ENCODE measurements at regions not wholly inside any gene's neighbourhood (a gene's known extent, or its start where the extent isn't known, plus 50 kb on each side); places are given as distances from the start of the nearest gene placed in this dataset.

GRCh38 chr4:41423117-41423516 lies 114.8 kb upstream of the LIMCH1 start:
- TF ChIP-seq CTCF (IDR thresholded peaks at IDR 0.05; ENCODE audit: low read depth, low read length, missing input control) (no peak), TAF1 (conservative IDR thresholded peaks at IDR 0.05) (no peak), REST (IDR thresholded peaks at IDR 0.05) (no peak), JUND (IDR thresholded peaks at IDR 0.05) (no peak), RXRA (IDR thresholded peaks at IDR 0.05) (no peak), GABPA (IDR thresholded peaks at IDR 0.05 in 1 of 2, conservative IDR thresholded peaks at IDR 0.05 in 1 of 2) (no peak), ZBTB33 (IDR thresholded peaks at IDR 0.05) (no peak), MAX (IDR thresholded peaks at IDR 0.05) (no peak), ATF3 (IDR thresholded peaks at IDR 0.05) (no peak), SP1 (IDR thresholded peaks at IDR 0.05) (no peak), RAD21 (IDR thresholded peaks at IDR 0.05) (no peak), HNF4A (conservative IDR thresholded peaks at IDR 0.05) (no peak)
